Tibial nerve (tissue), 4 donors: ENCODE measurements at regions not wholly inside any gene's neighbourhood (a gene's known extent, or its start where the extent isn't known, plus 50 kb on each side); places are given as distances from the start of the nearest gene placed in this dataset.

Source experiments
- DNase-seq, 2 donors: peaks; one replicate each; pipeline ENCODE4 v3.0.0-alpha.2; 2019; ENCODE audit warnings: low spot score in 2 of 2
- H3K27ac ChIP-seq, 4 donors: fragments of 200-600 bp; sonication (generic) in 3 of 4; one replicate each; pipeline ENCODE4 v1.5.1; 2017 to 2019; ENCODE audit warnings: mild to moderate bottlenecking in 1 of 4
- H3K27me3 ChIP-seq, 2 donors: fragments of 200-600 bp; sonication (generic) in 1 of 2; one replicate each; pipeline versions ENCODE4 v1.5.1 to v1.6.0; 2017 to 2019
- H3K36me3 ChIP-seq, 3 donors: fragments of 200-600 bp; sonication (generic); one replicate each; pipeline ENCODE4 v1.5.1; 2018 to 2019
- H3K4me1 ChIP-seq, 4 donors: fragments of 200-600 bp; sonication (generic) in 3 of 4; one replicate each; pipeline ENCODE4 v1.5.1; 2017 to 2019
- H3K4me3 ChIP-seq, 4 donors: fragments of 200-600 bp; sonication (generic) in 3 of 4; one replicate each; pipeline ENCODE4 v1.5.1; 2017 to 2019; ENCODE audit warnings: mild to moderate bottlenecking in 1 of 4, moderate library complexity in 1 of 4
- H3K9me3 ChIP-seq, 4 donors: fragments of 200-600 bp; sonication (generic) in 3 of 4; one replicate each; pipeline ENCODE4 v1.5.1; 2017 to 2019
- CTCF ChIP-seq, 5 experiments: fragments of 200-600 bp in 3 of 5; fragments of 450-650 bp in 2 of 5; sonication (generic) in 3 of 5; IDR thresholded peaks; one replicate each; pipeline ENCODE4 v1.5.1; 2016 to 2019; ENCODE audit warnings: antibody characterized with exemption in 5 of 5, mild to moderate bottlenecking in 3 of 5, moderate library complexity in 2 of 5
- EP300 ChIP-seq, 2 donors: sonication (generic); formaldehyde crosslinking; IDR thresholded peaks; one replicate each; pipeline ENCODE4 v1.6.1; 2017; ENCODE audit warnings: antibody characterized with exemption in 2 of 2, mild to moderate bottlenecking in 1 of 2
- POLR2A ChIP-seq, 2 donors: fragments of 450-650 bp; IDR thresholded peaks; one replicate each; pipeline ENCODE4 v1.6.1; 2017; ENCODE audit warnings: antibody characterized with exemption in 2 of 2, mild to moderate bottlenecking in 2 of 2, moderate library complexity in 2 of 2
- WGBS, 2 donors: methylation state at CpG; one replicate each; pipeline ENCODE4 v1.1.5; 2018; 5-methylcytosine and 5-hydroxymethylcytosine counted together

GRCh38 chr18:78771496-78772359 lies 207.9 kb upstream of the SALL3 start:
- H3K4me3 ChIP-seq = no peak overlapping the region
- H3K27me3 ChIP-seq = peaks cover 0 to 10% of the 10 kb centered on the region in 2 donors
- H3K9me3 ChIP-seq = no peaks in the 10 kb centered on the region
- 78 to 84% methylated on average over 18 to 22 of the region's 22 CpGs for WGBS, 2 donors
- no peaks in the 10 kb centered on the region for H3K4me1 ChIP-seq
- H3K27ac ChIP-seq = no peak overlapping the region
- no peak for TF ChIP-seq EP300 (IDR thresholded peaks at IDR 0.05)
- TF ChIP-seq POLR2A (IDR thresholded peaks at IDR 0.05) = no peak
- no peak for TF ChIP-seq CTCF (IDR thresholded peaks at IDR 0.05)
- no peaks in the 10 kb centered on the region for H3K36me3 ChIP-seq
- no peak for DNase-seq

- TF ChIP-seq CTCF (IDR thresholded peaks at IDR 0.05) (no peak), POLR2A (IDR thresholded peaks at IDR 0.05) (no peak), EP300 (IDR thresholded peaks at IDR 0.05) (no peak)
- Histone ChIP-seq H3K27ac (no peak overlapping the region), H3K4me3 (no peak overlapping the region), H3K27me3 (peaks cover 0 to 10% of the 10 kb centered on the region in 2 donors), H3K36me3 (no peaks in the 10 kb centered on the region), H3K9me3 (no peaks in the 10 kb centered on the region), H3K4me1 (no peaks in the 10 kb centered on the region)
- WGBS, 2 donors = 69 to 75% methylated on average over 26 of the region's 26 CpGs
- no peak for DNase-seq
These were observed 207.0 kb upstream of the SALL3 start for GRCh38 chr18:78772360-78773302.

GRCh38 chr18:78773303-78773755 lies 206.3 kb upstream of the SALL3 start:
- Histone ChIP-seq H3K4me3 (no peak overlapping the region), H3K9me3 (no peaks in the 10 kb centered on the region), H3K4me1 (no peaks in the 10 kb centered on the region), H3K27me3 (peaks cover 0 to 10% of the 10 kb centered on the region in 2 donors), H3K36me3 (no peaks in the 10 kb centered on the region), H3K27ac (no peak overlapping the region)
- 62 to 75% methylated on average over 6 to 7 of the region's 7 CpGs for WGBS, 2 donors
- TF ChIP-seq POLR2A (IDR thresholded peaks at IDR 0.05) (no peak), EP300 (IDR thresholded peaks at IDR 0.05) (no peak), CTCF (IDR thresholded peaks at IDR 0.05) (no peak)
- no peak for DNase-seq

- WGBS, 2 donors = 83 to 91% methylated on average over 7 to 9 of the region's 9 CpGs
- Histone ChIP-seq H3K27ac (no peak overlapping the region), H3K4me1 (no peaks in the 10 kb centered on the region), H3K36me3 (no peaks in the 10 kb centered on the region), H3K4me3 (no peak overlapping the region), H3K27me3 (peaks cover 0 to 10% of the 10 kb centered on the region in 2 donors), H3K9me3 (no peaks in the 10 kb centered on the region)
- no peak for TF ChIP-seq EP300 (IDR thresholded peaks at IDR 0.05)
- TF ChIP-seq CTCF (IDR thresholded peaks at IDR 0.05) = no peak
- no peak for TF ChIP-seq POLR2A (IDR thresholded peaks at IDR 0.05)
- no peak for DNase-seq
These were observed 205.8 kb upstream of the SALL3 start for GRCh38 chr18:78773819-78774218.
